HG03520 (cell line): ENCODE measurements at regions not wholly inside any gene's neighbourhood (a gene's known extent, or its start where the extent isn't known, plus 50 kb on each side); places are given as distances from the start of the nearest gene placed in this dataset.

Experiments
- ATAC-seq: cut with Tn5 transposase; IDR thresholded peaks from one replicate; pipeline ENCODE4 v1.9.1; 2021; ENCODE audit warnings: mild to moderate bottlenecking, moderate library complexity; ENCODE audit not compliant: unreplicated experiment

DNA sequence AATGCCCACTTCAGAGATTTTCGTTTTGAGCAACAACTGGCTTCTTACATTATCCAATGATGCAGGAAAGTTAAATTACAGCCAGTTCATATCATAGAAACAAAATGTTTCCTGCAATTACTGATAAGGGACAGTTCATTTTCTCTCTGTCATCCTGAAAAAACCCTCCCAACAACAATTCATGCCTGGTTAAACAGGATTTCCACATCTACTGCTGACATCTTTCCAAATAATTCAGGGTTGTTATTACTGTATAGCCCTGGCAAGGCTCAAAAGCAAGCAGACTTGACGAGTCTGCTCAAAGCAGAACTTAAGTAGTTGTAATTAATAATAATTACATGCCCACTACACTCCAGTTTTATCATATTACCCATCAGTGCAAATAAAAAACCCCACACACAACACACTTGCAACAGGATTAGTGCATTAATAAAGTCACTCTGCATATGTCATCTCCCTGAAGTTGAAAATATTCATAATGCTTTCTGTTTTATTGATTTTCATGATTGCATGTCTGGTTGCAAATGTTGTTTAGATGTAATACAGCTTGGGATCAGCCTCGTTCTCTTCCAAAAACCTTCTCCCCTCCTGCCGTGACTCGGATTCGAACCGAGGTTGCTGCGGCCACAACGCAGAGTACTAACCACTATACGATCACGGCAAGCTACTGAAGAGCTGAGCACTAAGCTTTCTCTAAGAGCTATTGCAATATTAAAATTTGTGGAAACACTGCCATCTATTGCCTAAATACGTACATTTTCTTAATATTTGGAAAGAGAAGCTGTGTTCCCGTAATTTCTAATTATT lies 119.6 kb upstream of the NFIB start:
- peak; percentile 54 for ATAC-seq

DNA sequence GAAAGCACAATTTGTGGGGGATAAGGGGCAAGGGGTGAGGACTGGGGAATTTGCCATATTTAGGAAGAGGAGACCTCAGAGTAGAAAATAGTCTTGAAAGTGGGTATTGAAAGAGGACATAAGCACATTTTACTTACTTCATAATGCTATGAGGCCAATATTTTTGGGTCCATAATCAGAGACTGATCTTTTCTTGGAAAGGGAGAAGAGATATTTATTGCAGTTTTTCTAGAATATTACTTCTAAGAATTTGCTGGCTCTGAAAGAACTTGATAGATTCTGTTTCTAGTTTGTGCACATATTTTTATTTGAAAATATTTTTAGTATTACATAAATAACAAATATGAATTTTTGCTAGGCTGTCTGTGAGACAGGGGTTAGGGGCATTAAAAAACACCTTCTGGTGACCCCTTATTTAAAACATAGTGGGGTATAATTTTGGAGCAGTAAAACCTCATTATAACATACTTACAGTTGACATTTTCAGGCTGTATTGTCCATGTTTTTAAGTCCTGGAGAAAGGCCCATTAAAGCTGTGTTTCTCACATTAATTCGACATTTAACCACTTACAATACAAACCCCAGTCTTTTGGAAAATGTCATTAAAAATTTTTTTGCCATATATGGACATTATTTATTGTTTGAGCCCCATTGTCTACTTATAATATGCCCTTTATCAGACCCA lies 118.9 kb upstream of the NFIB start:
- ATAC-seq: no peak

DNA sequence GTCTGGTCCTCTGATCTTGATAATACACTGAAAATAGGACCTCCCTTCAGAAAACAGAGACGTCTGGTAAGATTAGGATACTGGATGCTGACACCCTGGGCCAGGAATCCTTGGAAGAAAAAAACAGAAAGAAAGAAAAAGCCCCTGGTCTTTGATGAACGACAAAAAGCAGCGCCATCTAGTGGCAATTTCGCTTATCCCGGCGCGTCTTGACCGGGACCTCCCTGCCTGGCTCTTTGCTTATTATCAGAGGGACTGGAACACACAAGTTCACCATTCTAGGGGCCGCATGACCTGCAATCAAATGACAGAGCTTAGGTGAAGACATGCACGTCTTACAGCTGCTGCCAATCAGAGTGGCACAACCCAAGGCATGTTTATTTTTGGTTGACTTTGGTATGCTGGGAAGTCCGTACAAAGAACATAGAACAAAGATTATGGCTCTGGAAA lies 114.9 kb upstream of the NFIB start:
- peak; percentile 59 for ATAC-seq

DNA sequence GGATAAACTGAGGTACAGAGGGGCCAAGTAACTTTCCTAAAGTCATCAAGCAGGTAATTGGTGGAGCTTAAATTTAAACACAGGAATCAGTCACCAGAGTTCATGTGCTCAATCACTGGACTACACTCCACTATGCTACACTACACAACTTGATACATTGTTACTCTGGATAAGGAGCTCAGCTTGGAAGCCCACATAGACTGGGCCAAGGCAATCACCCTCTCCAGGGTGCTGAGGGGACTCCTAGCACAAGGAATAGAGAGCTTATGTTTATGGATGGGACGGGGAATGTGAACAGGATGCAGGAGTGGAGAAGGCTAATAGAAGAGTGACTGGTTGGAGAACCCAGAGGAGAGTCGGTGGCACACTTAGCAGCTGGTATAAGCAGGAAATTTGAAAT lies 113.5 kb upstream of the NFIB start:
- ATAC-seq: no peak

DNA sequence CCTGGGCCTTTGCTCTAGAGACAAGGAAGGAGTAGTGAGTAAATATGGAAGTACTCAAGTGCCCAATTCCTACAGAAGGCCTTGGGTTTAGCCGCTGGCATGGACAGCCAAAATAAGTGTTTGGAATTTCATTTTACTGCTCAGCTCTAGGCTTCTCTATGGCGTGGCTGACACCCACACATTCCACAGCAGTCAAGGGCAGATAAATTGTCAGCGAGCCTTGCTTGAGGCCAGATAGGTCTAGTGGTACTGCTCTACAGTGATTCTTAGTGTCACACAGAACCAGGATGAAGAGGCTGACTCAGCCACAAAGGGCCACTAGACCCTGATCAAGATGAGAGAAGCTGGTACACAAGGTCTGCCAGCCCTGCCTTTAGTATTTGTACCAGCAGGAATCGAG lies 111.0 kb upstream of the NFIB start:
- no peak for ATAC-seq

DNA sequence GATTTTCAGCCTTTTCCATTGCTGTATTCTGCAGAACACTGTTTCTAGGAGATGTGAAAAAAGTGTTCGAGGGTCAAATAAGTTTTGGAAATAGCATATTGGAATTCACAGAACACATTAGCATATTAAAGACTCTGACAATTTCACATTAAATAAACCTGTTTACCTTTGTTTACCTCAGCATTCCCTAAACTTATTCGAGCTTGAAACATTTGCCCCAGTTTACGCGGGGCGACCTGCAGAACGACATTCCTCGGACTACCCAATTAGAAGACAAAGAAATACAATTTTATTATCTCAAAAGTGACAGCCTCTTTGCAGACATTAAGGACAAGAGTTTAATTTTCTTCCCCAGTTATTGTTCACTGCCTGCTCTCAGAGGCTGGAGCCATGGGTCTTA lies 110.3 kb upstream of the NFIB start:
- no peak for ATAC-seq

DNA sequence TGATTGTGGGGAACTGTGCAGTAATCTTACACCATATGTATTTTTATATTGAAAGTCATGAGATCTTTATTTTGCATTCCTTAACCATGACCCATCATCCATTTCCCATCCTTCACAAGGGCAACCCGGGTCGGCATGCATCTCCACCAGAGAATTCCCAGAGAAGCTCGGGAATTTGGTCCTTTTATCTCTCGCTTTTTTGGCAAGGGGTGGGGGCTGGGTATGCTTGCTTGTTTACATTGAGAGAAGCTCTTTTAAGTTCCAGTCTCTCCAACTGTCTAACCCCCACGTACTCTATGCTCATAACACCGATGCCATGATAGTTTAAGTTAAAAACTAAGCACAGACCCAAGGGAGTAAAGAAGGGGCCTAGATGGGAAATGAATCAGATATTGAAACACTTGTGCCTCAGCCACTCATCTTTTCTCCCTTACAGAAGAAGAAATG lies 109.9 kb upstream of the NFIB start:
- ATAC-seq: no peak

DNA sequence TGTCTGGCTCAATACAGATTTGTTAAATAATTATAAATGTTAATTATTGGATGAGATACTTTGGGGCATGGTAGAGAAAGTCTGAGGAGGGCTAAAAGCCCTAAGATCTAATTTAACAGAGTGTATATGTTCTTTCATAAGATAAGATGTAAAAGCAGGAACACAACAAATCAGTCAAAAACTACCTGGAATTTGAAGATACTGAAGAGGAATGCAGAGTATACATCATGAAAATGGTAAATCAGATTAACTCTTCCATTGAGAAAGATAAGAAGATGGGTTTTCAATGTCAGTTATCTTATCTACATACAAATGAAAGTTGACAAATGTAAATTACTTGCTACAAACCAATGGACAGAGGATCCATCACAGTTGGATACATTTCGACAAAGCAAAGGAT lies 107.3 kb upstream of the NFIB start:
- no peak for ATAC-seq

DNA sequence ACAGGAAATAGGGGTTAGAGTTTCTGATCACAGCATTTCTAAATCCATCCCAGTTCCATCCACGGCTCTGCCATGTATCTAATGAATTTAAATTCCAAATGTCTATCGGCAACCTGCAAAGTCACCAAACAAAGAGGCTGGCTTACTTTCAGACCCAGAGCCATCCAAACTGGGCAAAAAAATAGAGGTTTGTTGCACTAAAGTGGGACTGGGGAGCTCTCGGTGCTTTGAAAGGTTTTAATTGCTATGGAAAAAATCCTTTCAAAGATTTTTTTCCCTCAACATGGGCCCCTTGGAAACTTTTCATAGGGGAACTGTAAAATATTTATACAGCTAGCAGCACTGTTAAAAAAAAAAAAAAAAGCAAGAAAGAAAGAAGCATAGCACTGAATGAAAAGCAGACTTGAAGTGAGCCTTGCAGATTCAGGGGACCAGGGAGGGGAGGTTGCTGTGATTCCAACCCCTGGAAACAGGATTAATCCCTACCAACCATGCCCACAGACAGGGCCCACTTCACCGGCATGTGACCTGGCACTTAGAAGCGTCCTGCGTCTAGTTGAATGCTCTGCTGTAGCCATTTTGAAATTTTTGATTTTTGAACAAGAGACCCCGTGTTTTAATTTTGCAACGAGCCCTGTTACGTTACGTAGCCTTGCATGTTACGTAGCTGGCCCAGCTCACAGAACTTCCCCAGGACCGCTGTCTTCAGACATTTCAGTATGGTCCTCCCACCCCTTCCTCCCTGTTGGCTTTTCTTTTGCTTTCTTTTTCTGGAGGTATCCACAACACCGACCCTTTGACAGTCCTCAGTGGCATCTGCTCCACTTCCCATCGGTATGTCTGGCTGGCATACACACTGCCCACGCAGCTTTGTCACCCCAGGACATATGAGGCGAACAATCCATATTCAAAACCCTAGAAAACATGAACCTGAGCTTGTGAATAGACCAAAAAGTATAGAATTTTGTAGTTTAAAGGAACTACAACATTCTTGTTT lies 105.3 kb upstream of the NFIB start:
- ATAC-seq: no peak

DNA sequence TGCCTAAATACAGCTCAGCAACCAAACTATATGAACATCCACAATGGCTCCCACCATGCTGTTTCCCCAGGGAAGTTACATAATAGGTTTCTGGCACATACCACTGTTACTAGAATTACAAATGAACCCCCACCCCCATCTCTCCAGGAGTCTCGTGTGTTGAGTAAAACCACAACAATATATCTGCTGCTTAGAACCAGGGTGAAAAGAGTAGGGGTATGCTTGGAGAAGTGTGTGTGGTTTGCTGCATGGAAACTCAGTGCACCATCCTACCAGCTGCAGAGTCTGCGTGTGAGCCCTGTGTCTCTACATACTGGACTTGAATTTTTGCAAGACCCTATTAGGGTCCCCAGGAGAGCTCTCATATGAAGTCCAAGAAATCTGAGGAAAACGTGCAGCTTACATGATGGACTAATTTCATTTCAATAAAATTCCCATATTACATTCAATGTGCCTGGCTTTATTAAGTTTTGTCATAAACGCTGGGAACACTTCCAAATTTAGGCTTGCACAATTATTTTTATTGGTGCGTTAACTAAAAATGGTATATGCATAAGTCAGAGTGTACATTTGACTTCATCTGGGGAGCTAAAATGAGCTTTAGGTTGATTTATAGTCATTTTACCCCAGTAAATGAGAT lies 104.5 kb upstream of the NFIB start:
- no peak for ATAC-seq

DNA sequence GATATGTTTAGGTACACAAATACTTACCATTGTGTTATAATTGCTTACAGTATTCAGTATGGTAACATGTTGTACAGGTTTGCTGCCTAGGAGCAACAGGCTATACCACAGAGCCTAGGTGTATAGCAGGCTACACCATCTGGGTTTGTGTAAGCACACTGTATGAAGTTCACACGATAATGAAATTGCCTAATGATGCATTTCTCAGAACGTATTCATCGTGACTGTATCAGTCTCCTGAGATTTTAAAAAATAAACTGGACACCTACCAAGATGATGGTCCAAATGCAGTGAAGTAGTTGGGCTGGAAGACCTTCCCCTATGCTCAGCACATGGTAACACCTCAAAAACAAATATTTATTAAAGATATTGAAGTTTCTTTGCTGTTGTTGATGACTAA lies 103.3 kb upstream of the NFIB start:
- ATAC-seq: no peak

DNA sequence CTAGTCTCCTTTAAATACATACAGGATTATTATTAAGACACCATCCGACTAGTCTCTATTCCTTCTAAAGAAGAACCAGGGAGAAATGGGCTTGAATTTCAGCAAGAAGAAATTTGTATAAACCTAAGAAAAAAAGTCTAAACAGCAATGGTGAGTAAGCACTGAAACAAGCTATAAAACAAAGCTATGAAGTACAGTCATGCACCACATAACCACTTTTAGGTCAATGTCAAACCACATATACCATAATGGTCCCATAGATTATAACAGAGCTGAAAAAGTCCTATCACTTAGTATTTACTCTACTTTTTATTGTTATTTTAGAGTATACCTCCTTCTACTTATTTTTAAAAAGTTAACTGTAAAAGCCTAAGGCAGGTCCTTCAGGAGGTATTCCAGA lies 102.0 kb upstream of the NFIB start:
- no peak for ATAC-seq

DNA sequence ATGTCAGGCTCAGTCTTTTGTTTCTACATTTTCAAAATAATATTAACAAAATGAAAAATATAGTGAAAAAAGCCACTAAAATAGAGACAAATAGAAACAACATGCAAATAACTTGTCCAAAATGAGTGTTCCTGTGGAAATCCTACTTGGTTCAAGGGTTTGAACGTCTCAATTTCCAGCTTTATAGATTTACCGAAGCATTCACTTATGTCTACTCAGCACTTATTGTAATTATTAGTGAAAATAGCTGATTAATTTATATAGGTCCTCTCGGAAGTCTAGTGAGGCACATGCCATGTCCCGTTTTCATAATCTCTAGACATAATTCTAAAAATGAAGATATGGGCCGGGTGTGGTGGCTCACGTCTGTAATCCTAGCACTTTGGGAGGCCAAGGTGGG lies 99.9 kb upstream of the NFIB start:
- ATAC-seq: no peak

DNA sequence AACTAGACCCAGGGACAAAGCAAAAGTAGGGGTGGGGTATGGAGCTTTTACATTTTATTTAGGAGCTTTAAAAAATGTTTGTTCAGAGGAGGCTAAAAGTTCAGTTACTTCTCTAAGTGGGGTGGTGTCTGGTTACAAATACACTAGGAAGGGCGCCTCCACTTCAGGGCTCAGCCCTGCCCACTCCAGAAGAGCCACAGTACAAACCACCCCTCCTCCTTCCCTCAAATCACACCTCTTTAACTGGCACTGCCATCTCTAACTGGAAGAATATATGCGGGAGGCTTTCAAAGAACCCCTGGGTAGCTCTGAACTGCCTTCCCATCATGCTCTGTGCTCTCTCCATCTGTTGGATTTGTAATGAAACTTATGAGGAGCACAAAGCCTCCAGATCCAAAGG lies 98.8 kb upstream of the NFIB start:
- no peak for ATAC-seq

DNA sequence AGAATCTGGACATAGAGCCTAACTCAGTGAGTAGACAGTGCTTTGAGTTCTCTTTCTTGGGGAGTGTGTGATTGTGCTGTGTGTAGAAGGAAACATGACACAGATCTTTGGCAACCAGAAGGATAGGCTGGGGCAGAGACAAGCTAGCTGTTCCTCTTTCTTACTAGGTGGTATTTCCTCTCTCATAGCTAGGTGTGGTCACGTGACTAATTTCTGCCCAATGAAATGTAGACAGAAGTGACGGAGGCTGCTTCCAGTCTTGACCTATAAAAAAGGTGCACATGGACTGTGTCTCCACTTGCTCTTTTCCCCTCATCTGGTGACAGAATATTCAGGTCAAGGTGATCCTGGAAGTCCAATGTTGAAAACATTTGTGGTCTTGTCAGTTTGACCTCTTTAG lies 92.5 kb upstream of the NFIB start:
- no peak for ATAC-seq

DNA sequence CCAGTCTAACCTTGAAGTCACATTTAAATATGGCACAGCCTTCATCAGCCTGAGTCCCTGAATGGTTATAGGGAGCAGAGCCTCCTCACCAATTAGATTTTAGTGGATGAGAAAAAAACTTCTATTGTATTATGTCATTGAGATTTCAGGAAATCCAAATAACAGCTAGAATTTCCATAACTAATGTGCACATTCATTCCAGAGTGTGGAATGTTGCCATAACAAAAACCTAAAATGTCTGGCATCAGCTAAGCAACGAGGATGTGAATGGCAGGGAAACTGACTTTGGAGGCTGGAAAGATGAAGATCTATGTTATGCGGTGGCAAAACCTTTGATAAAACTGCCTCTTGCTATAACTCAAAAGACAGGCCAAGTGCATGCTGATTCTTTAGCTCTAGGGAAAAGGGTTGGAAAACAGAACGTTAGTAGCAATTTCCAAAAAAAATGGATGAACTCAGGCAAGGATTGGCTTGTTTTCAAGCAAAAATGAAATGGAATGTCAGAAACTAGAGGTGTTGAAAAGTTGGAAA lies 91.3 kb upstream of the NFIB start:
- ATAC-seq: no peak

DNA sequence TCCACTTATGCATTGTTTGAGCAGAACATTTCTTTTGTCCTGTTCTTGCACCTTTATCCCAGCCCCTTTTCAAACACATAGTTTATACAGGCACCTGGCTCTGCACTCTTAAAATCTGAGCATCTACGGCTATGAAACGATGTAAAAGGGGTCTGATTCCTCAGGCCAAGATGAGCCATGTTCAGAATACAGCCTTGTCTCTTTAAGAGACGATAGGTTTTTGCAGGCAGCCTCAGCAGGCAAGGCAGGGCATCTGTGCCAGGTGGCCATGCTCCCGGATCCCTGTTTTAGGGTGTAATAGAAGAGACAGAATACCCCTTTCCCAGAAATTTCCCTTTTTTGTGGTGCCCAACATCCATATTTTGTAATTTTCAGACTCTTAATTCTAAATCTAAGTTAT lies 89.1 kb upstream of the NFIB start:
- no peak for ATAC-seq

DNA sequence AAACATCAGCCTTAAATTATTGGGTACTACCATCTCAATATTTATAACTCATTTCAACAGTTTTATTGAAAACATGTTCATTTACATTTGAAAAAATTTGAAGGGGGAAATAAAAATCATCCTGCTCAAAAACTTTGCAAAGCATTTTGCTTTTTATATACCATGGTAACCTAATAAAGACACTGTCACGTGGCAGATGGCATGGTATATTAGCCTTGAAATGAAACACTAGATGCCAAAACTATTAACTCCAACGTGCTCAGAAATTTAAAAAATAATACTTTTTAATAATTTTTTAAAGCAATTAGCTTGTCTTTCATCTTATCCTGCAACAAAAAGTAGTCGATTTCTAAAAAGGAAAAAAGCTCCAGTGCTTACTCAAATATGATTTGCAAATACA lies 88.6 kb upstream of the NFIB start:
- no peak for ATAC-seq

DNA sequence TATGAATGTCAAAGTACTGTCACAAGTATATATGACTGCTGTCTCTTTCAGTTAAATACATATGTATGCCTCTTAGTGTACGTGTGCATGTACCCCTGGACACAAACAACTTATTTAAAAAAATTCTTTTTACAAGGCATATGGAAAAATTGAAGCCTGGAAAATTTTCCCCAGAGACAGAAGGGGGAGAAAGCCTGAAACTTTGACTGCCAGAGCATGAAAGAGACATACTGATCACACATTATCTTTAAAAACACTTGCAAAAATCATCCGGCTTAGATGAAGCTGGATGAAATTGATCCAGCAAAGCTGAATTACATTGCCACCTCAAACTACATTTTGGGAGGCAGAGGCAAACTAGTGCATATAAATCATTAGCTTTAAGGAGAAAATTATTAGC lies 88.0 kb upstream of the NFIB start:
- ATAC-seq: no peak

DNA sequence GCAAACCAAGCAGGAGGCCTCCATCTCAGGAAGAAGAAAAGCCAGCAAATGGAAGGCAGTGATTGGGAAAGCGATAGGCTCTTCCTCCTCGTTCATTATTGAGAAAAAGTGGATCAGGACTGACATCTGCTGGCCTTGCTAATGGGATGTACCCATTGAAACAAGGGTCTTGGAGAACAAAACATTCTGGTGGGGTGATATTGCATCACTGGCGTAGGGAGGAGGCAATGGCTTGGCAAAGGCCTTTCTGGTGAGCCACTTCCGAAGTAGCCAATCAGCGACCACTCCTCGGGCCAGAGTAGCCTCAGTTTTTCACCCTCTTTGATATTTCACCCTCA lies 86.7 kb upstream of the NFIB start:
- no peak for ATAC-seq
